B cell (primary cell): ENCODE measurements at regions not wholly inside any gene's neighbourhood (a gene's known extent, or its start where the extent isn't known, plus 50 kb on each side); places are given as distances from the start of the nearest gene placed in this dataset.

ENCODE experiments used
- ATAC-seq: fragments of 200-7000 bp; cut with Tn5 transposase; one replicate; pipeline ENCODE4 v1.10.0; 2021; ENCODE audit warnings: low read depth, mild to moderate bottlenecking, moderate number of reproducible peaks, moderate library complexity
- CTCF ChIA-PET: fragments of 350-600 bp; sonication (Branson Sonifier 250); formaldehyde crosslinking; loops from one replicate; lab custom pipeline; 2021; ENCODE audit warnings: antibody characterized with exemption, inconsistent platforms; lab: Charles Lee
- POLR2A ChIA-PET: fragments of 350-600 bp; sonication (Branson Sonifier 250); formaldehyde crosslinking; loops from one replicate; lab custom pipeline; 2021; ENCODE audit warnings: antibody characterized with exemption; lab: Charles Lee
- DNase-seq: peaks from one replicate; pipeline ENCODE4 v3.0.0; 2013
- H2AFZ ChIP-seq: 2 replicates; pipeline ENCODE4 v1.6.1; 2012; ENCODE audit warnings: mild to moderate bottlenecking, low read depth, low read length; ENCODE audit not compliant: insufficient read depth, poor library complexity, severe bottlenecking
- H3K27ac ChIP-seq, 2 donors: 1 replicate in 1 of 2; 2 replicates in 1 of 2; pipeline ENCODE4 v1.5.1; 2012 to 2013; ENCODE audit warnings: low read length in 2 of 2, mild to moderate bottlenecking in 2 of 2, moderate library complexity in 1 of 2
- H3K27me3 ChIP-seq, 4 experiments: fragments of 200-600 bp in 1 of 4; sonication (generic) in 1 of 4; replicated peaks in 1 of 4; 1 replicate in 2 of 4; 2 replicates in 2 of 4; pipeline versions ENCODE4 v1.6.1 to v1.7.0; 2013 to 2016; ENCODE audit warnings: low read length in 3 of 4, mild to moderate bottlenecking in 2 of 4, mixed read lengths in 1 of 4, moderate library complexity in 1 of 4; ENCODE audit not compliant: insufficient read depth in 4 of 4, control insufficient read depth in 3 of 4; ENCODE audit errors: control extremely low read depth in 1 of 4
- H3K36me3 ChIP-seq, 2 experiments: replicated peaks in 1 of 2; 1 replicate in 1 of 2; 2 replicates in 1 of 2; pipeline versions ENCODE4 v1.6.1 to v1.7.1; 2013; ENCODE audit warnings: low read length in 1 of 2; ENCODE audit not compliant: insufficient read depth in 2 of 2, control insufficient read depth in 1 of 2; ENCODE audit errors: control extremely low read depth in 1 of 2, extremely low read depth in 1 of 2
- H3K4me1 ChIP-seq, 2 donors: fragments of 200-600 bp in 1 of 2; sonication (generic) in 1 of 2; 1 replicate in 1 of 2; 2 replicates in 1 of 2; pipeline versions ENCODE4 v1.5.1 to v1.6.1; 2013 to 2017; ENCODE audit warnings: low read length in 2 of 2; ENCODE audit not compliant: control insufficient read depth in 2 of 2, insufficient read depth in 2 of 2
- H3K4me2 ChIP-seq: replicated peaks from 2 replicates; pipeline ENCODE3; 2012; ENCODE audit warnings: mild to moderate bottlenecking, low read depth, low read length; ENCODE audit not compliant: poor library complexity, severe bottlenecking
- H3K4me3 ChIP-seq, 5 experiments: fragments of 200-600 bp in 1 of 5; sonication (generic) in 1 of 5; 1 replicate in 3 of 5; 2 replicates in 2 of 5; pipeline versions ENCODE4 v1.5.1 to v1.7.0; 2011 to 2016; ENCODE audit warnings: low read length in 4 of 5, mild to moderate bottlenecking in 4 of 5, low read depth in 2 of 5, control low read depth in 1 of 5, moderate library complexity in 1 of 5; ENCODE audit not compliant: insufficient read depth in 1 of 5; ENCODE audit errors: control extremely low read depth in 1 of 5, extremely low read depth in 1 of 5
- H3K79me2 ChIP-seq: fragments of 200-600 bp; sonication (generic); one replicate; pipeline ENCODE4 v1.6.0; 2016; ENCODE audit warnings: low read length; ENCODE audit not compliant: control insufficient read depth, insufficient read depth
- H3K9ac ChIP-seq: fragments of 200-600 bp; sonication (generic); 2 replicates; pipeline ENCODE4 v1.6.1; 2017; ENCODE audit warnings: mild to moderate bottlenecking, low read length, moderate library complexity
- H3K9me3 ChIP-seq, 3 donors: one replicate each; pipeline versions ENCODE4 v1.6.1 to v1.7.1; 2013; ENCODE audit warnings: low read length in 2 of 3; ENCODE audit not compliant: control insufficient read depth in 2 of 3, insufficient read depth in 1 of 3; ENCODE audit errors: control extremely low read depth in 1 of 3
- H4K20me1 ChIP-seq: 2 replicates; pipeline ENCODE4 v1.6.0; 2012; ENCODE audit warnings: mild to moderate bottlenecking, low read length; ENCODE audit not compliant: insufficient read depth, control insufficient read depth, poor library complexity, severe bottlenecking
- H3K27ac Mint-ChIP-seq: one replicate; pipeline ENCODE4 v1.8.0; 2021; ENCODE audit warnings: mixed read lengths
- H3K27me3 Mint-ChIP-seq: one replicate; pipeline ENCODE4 v1.8.0; 2021; ENCODE audit warnings: mixed read lengths
- H3K4me1 Mint-ChIP-seq: one replicate; pipeline ENCODE4 v1.8.0; 2021; ENCODE audit warnings: mixed read lengths
- H3K4me3 Mint-ChIP-seq: one replicate; pipeline ENCODE4 v1.8.0; 2021; ENCODE audit warnings: mixed read lengths
- H3K9me3 Mint-ChIP-seq: one replicate; pipeline ENCODE4 v1.8.0; 2022; ENCODE audit warnings: mixed read lengths; ENCODE audit not compliant: insufficient read depth
- EZH2 ChIP-seq: IDR thresholded peaks from 2 replicates; pipeline ENCODE4 v1.6.1; 2012; ENCODE audit warnings: borderline replicate concordance, low read depth, mild to moderate bottlenecking, moderate library complexity, low read length; ENCODE audit not compliant: insufficient read depth, poor library complexity, severe bottlenecking
- WGBS: methylation state at CpG from one replicate; pipeline ENCODE4 v1.1.5; 2013; ENCODE audit warnings: missing lambda C conversion rate; ENCODE audit not compliant: insufficient coverage; 5-methylcytosine and 5-hydroxymethylcytosine counted together
- intact Hi-C: fragments of 100-400 bp; cut with micrococcal nuclease; formaldehyde crosslinking; loops from one replicate; pipeline ENCODE4 v1.10.0; 2022
- TF ChIP-seq, protein P1 (sequence below): fragments of 200-600 bp; IDR thresholded peaks from one replicate; pipeline ENCODE4 v1.8.0; 2022; ENCODE audit warnings: antibody characterized with exemption, mild to moderate bottlenecking

DNA sequence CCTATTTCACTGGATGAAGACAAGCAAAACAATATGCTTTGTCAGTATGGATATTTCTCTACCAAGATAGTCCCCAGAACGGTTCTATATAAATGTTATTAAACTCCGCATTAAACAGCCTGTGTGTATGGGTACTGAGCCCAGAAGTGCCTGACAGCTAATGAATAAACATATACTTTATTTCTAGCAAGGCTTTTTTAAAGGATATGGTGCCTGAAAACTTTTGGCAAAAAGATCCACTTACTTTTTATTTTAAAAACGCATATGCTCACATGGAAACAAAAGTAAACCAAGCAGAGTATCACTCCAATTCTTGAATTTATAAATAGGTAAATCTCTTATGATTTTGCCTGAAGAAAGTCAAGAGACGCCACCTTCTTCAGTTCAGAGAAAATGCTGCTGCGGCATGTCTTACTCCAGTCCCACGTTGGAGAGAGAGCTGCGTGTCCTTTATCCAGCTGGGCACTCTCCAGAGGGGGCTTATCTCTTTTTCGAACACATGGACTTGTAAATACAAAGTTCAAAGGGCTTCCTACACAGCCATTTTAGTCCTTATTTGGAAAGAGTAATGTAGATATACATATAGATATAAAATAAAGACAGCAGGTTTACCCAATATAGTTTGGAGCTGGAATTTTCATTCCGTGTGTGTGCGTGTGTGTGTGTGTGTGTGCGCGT is 264.2 kb downstream of the ADAMTS20 start:
- no peaks in the 10 kb centered on the region for H3K4me1 Mint-ChIP-seq

DNA sequence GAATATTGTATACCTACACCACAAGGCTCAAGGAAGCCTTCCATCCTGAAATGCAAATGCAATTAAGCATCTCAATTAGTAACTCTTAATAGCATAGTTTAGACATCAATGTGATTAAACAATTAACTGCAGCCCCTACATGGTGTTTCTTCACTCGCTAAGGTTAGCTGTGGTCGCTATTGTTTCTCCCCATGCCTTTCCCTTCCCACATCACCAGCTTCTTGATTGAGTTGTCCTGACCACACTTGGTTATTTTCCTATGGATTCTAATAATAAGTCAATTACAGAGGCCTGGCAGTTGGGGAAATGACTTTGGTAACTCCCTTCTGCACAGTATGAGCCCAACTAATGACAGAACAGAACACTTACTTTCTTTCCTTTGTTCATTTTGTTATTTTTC is 265.0 kb downstream of the ADAMTS20 start:
- no peak overlapping the region for H3K27ac Mint-ChIP-seq
- ATAC-seq (no peak), DNase-seq (no peak)
- H3K9ac ChIP-seq = no peak overlapping the region
- H3K9me3 Mint-ChIP-seq = no peaks in the 10 kb centered on the region
- no peaks in the 10 kb centered on the region for H3K27me3 ChIP-seq
- H3K4me2 ChIP-seq = no peak overlapping the region
- peaks cover 4% of the 10 kb centered on the region for H3K27me3 Mint-ChIP-seq
- intact Hi-C loops = no loop called here
- H3K4me1 ChIP-seq = no peaks in the 10 kb centered on the region
- H2AFZ ChIP-seq = no peak overlapping the region
- no peaks in the 10 kb centered on the region for H4K20me1 ChIP-seq
- H3K79me2 ChIP-seq = no peaks in the 10 kb centered on the region
- H3K27ac ChIP-seq = no peak overlapping the region
- H3K4me3 Mint-ChIP-seq = no peak overlapping the region
- H3K4me3 ChIP-seq = no peak overlapping the region
- no peaks in the 10 kb centered on the region for H3K4me1 Mint-ChIP-seq
- no peaks in the 10 kb centered on the region for H3K9me3 ChIP-seq
- ChIA-PET POLR2A (no interaction called here), CTCF (no interaction called here)
- no CpG with 5 or more reads among the region's 2 CpGs for WGBS
- no peak for TF ChIP-seq EZH2
- TF ChIP-seq, protein P1, sequence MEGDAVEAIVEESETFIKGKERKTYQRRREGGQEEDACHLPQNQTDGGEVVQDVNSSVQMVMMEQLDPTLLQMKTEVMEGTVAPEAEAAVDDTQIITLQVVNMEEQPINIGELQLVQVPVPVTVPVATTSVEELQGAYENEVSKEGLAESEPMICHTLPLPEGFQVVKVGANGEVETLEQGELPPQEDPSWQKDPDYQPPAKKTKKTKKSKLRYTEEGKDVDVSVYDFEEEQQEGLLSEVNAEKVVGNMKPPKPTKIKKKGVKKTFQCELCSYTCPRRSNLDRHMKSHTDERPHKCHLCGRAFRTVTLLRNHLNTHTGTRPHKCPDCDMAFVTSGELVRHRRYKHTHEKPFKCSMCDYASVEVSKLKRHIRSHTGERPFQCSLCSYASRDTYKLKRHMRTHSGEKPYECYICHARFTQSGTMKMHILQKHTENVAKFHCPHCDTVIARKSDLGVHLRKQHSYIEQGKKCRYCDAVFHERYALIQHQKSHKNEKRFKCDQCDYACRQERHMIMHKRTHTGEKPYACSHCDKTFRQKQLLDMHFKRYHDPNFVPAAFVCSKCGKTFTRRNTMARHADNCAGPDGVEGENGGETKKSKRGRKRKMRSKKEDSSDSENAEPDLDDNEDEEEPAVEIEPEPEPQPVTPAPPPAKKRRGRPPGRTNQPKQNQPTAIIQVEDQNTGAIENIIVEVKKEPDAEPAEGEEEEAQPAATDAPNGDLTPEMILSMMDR = no peak
- H3K36me3 ChIP-seq = no peaks in the 10 kb centered on the region

More for the DNA sequence above, 264.2 kb downstream of the ADAMTS20 start:
- DNase-seq (no peak), ATAC-seq (no peak)
- Histone ChIP-seq H3K9ac (no peak overlapping the region), H3K4me1 (no peaks in the 10 kb centered on the region), H3K27me3 (no peaks in the 10 kb centered on the region), H3K36me3 (no peaks in the 10 kb centered on the region), H3K27ac (no peak overlapping the region), H3K79me2 (no peaks in the 10 kb centered on the region), H3K4me2 (no peak overlapping the region), H3K4me3 (no peak overlapping the region), H4K20me1 (no peaks in the 10 kb centered on the region), H3K9me3 (no peaks in the 10 kb centered on the region), H2AFZ (no peak overlapping the region)
- intact Hi-C loops = no loop called here
- Mint-ChIP-seq H3K27me3 (peaks cover 8% of the 10 kb centered on the region), H3K9me3 (no peaks in the 10 kb centered on the region), H3K4me3 (no peak overlapping the region), H3K27ac (no peak overlapping the region)
- TF ChIP-seq, protein P1 = no peak
- TF ChIP-seq EZH2 = no peak
- ChIA-PET POLR2A (no interaction called here), CTCF (no interaction called here)
- WGBS = 100% methylated on average over 1 of the region's 12 CpGs
